Activated gamma-delta T cell (primary cell): ENCODE measurements at regions not wholly inside any gene's neighbourhood (a gene's known extent, or its start where the extent isn't known, plus 50 kb on each side); places are given as distances from the start of the nearest gene placed in this dataset.

ENCODE experiments used
- DNase-seq: peaks from one replicate; lab custom pipeline; 2025; lab: John Stamatoyannopoulos, UW

- no peak for DNase-seq
Measured at GRCh38 chr10:83250396-83250795, 888.9 kb upstream of the GHITM start.

GRCh38 chr10:83252169-83252568 is 887.1 kb upstream of the GHITM start:
- DNase-seq, result no peak

- no peak for DNase-seq
Measured at GRCh38 chr10:83252596-83252995, 886.7 kb upstream of the GHITM start.

GRCh38 chr10:83253011-83253671 is 886.2 kb upstream of the GHITM start:
- no peak for DNase-seq

- DNase-seq, result no peak
Measured at GRCh38 chr10:83254698-83255097, 884.6 kb upstream of the GHITM start.

GRCh38 chr10:83262434-83262833 is 876.9 kb upstream of the GHITM start:
- DNase-seq, result no peak

- no peak for DNase-seq
Measured at GRCh38 chr10:83272666-83273434, 866.5 kb upstream of the GHITM start.

- DNase-seq, result no peak
Measured at GRCh38 chr10:83274088-83274487, 865.2 kb upstream of the GHITM start.

- no peak for DNase-seq
Measured at GRCh38 chr10:83276971-83277370, 862.3 kb upstream of the GHITM start.

- no peak for DNase-seq
Measured at GRCh38 chr10:83283151-83283550, 856.2 kb upstream of the GHITM start.

GRCh38 chr10:83287374-83287773 is 851.9 kb upstream of the GHITM start:
- DNase-seq, result no peak

GRCh38 chr10:83289373-83289772 is 849.9 kb upstream of the GHITM start:
- DNase-seq, result no peak

GRCh38 chr10:83289948-83290347 is 849.4 kb upstream of the GHITM start:
- no peak for DNase-seq

- no peak for DNase-seq
Measured at GRCh38 chr10:83301732-83302131, 837.6 kb upstream of the GHITM start.

- DNase-seq, result no peak
Measured at GRCh38 chr10:83302623-83303022, 836.7 kb upstream of the GHITM start.

GRCh38 chr10:83310688-83311087 is 828.6 kb upstream of the GHITM start:
- DNase-seq, result no peak

GRCh38 chr10:83312570-83312969 is 826.7 kb upstream of the GHITM start:
- DNase-seq, result no peak

- DNase-seq, result no peak
Measured at GRCh38 chr10:83332690-83333089, 806.6 kb upstream of the GHITM start.

- no peak for DNase-seq
Measured at GRCh38 chr10:83333566-83333965, 805.7 kb upstream of the GHITM start.

GRCh38 chr10:83343676-83344075 is 795.6 kb upstream of the GHITM start:
- no peak for DNase-seq

- no peak for DNase-seq
Measured at GRCh38 chr10:83346266-83346910, 792.9 kb upstream of the GHITM start.

GRCh38 chr10:83352588-83352987 is 786.7 kb upstream of the GHITM start:
- no peak for DNase-seq

GRCh38 chr10:83354456-83354855 is 784.9 kb upstream of the GHITM start:
- DNase-seq, result no peak
